ENCODE measurements at regions not wholly inside any gene's neighbourhood (a gene's known extent, or its start where the extent isn't known, plus 50 kb on each side); places are given as distances from the start of the nearest gene placed in this dataset.

DNA sequence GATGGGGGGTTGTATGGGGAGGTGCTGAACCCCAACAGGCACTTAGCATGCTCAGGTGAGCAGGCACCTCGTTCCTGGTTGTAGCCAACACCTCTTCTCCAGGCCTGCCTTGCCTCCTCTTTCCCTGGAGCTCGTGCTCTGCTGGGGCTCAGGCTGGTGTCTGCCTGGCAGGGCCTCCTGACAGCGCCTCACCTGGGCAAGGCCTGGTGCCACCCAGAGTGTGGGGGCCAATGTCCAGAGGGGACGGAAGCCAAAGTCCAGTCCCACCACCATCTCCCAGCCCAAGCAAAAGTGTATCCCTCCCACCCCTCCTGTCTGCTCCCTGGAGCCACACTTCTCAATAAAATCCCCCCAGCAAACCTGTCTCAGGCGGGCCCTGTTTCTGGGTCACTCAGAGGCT, 304.2 kb upstream of the TNRC6C start:
- TF ChIP-seq, protein P1, sequence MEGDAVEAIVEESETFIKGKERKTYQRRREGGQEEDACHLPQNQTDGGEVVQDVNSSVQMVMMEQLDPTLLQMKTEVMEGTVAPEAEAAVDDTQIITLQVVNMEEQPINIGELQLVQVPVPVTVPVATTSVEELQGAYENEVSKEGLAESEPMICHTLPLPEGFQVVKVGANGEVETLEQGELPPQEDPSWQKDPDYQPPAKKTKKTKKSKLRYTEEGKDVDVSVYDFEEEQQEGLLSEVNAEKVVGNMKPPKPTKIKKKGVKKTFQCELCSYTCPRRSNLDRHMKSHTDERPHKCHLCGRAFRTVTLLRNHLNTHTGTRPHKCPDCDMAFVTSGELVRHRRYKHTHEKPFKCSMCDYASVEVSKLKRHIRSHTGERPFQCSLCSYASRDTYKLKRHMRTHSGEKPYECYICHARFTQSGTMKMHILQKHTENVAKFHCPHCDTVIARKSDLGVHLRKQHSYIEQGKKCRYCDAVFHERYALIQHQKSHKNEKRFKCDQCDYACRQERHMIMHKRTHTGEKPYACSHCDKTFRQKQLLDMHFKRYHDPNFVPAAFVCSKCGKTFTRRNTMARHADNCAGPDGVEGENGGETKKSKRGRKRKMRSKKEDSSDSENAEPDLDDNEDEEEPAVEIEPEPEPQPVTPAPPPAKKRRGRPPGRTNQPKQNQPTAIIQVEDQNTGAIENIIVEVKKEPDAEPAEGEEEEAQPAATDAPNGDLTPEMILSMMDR (IDR thresholded peaks at IDR 0.05; ENCODE audit: control extremely low read depth, extremely low read depth, low read depth, missing control alignments): no peak
- ChIA-PET CTCF (no interaction called here), POLR2A (no interaction called here)
- DNase-seq (ENCODE audit: extremely low spot score): no peak

DNA sequence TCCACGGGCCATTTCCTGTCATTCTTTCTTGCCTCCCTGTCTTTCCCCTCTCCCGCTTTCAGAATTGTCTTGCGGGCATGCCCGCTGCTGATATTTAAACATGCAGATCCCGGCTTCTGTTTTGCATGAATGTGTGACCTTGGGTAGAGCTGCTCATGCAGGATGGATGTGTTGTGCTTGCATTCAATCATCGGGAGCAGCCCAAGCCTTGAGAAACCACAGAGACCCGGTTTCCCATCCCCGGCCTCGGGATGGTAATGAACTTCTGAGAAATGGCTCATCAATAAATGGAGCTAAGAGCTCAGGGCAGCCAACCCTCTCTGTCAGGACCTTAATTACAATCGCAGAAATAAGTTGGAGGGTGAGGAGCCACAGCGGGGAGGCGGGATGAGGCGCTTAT, 303.7 kb upstream of the TNRC6C start:
- POLR2A ChIA-PET: no interaction called here
- no peak for DNase-seq (ENCODE audit: extremely low spot score)
- CTCF ChIA-PET: no interaction called here
- TF ChIP-seq, protein P1 (IDR thresholded peaks at IDR 0.05; ENCODE audit: control extremely low read depth, extremely low read depth, low read depth, missing control alignments): no peak

DNA sequence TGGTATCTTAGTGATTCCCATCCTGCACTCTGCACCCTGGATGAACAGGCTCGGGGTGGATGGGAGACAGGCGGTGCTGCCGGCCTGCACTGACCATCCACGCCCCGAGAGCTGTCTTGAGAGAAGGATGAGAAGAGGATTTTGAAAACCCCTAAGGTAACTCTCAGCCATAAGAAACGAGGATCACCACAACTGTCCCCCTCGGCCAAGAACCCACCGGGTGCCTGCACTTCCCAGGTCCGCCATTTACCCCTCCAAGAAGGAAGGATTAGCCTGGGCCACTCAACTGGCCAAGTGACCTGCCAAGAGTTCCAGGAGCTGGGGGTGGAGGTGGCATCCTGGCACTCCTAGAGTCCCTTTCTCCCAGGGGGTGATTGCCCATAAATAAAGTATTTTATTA, 302.4 kb upstream of the TNRC6C start:
- TF ChIP-seq, protein P1 (IDR thresholded peaks at IDR 0.05; ENCODE audit: control extremely low read depth, extremely low read depth, low read depth, missing control alignments): no peak
- no peak for DNase-seq (ENCODE audit: extremely low spot score)
- POLR2A ChIA-PET: no interaction called here
- CTCF ChIA-PET: no interaction called here

DNA sequence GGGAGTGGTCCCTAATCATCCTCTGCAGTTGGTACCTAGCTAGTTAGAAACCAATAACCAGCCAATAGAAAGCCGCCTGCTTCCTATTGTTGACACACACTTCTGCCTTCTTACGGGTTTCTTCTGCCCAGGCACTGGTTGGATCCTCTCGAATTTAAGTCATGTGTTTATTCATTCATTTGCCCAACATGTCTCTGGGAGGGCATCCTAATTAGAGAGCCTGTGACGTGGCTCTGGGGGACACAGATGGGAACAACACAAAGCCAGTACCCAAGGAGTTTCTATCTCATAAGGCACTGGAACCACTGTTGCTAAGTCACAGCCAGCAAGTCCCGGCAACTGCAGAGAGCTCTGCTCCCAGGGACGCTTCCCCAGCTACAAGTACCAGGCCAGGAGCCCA, 300.7 kb upstream of the TNRC6C start:
- TF ChIP-seq, protein P1 (IDR thresholded peaks at IDR 0.05; ENCODE audit: control extremely low read depth, extremely low read depth, low read depth, missing control alignments): no peak
- POLR2A ChIA-PET: no interaction called here
- CTCF ChIA-PET: interaction anchor here (1.5 kb wide), 1 partner anchor 9 kb away, joined by 6 read pairs; no protein-coding TSS in a partner anchor

DNA sequence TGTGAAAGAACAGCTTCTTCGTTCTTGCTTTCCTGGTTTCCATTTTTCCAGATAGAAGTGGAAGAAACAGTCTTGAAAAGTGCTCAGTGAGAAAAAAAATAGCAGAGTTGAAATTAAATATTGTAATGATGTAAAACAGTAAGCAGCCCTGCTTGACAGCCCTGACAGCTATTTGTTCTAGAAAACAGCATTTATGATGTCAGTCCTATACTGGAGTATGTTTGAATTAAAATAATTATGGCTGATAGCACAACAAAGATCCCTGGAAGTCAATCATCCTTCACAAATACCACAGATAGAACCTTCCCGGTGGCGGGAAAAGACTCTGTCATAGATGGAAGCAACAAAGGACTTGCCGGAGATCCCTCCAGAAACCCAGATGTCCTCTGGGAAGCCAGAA, 298.0 kb upstream of the TNRC6C start:
- CTCF ChIA-PET: no interaction called here
- POLR2A ChIA-PET: no interaction called here
- DNase-seq (ENCODE audit: extremely low spot score): no peak
- TF ChIP-seq, protein P1 (IDR thresholded peaks at IDR 0.05; ENCODE audit: control extremely low read depth, extremely low read depth, low read depth, missing control alignments): no peak

More for the DNA sequence above, 300.7 kb upstream of the TNRC6C start:
- DNase-seq (ENCODE audit: extremely low spot score): no peak

DNA sequence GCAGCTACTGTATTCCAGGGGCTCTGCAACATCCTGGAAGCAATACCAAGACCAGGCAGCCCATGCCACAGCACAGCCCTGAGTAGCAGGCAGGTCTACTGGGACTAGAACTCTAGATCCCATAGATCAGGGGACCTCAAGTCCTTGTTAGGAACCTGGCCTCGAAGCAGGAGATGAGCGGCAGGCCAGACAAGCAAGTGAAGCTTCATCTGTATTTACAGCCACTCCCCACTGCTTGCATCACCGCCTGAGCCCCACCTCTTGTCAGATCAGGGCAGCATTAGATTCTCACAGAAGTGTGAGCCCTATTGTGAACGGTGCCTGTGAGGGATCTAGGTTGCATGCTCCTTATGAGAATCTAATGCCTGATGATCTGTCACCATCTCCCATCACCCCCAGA, 295.7 kb upstream of the TNRC6C start:
- POLR2A ChIA-PET: no interaction called here
- DNase-seq (ENCODE audit: extremely low spot score): no peak
- TF ChIP-seq, protein P1 (IDR thresholded peaks at IDR 0.05; ENCODE audit: control extremely low read depth, extremely low read depth, low read depth, missing control alignments): no peak
- CTCF ChIA-PET: no interaction called here
